ENCODE measurements at regions not wholly inside any gene's neighbourhood (a gene's known extent, or its start where the extent isn't known, plus 50 kb on each side); places are given as distances from the start of the nearest gene placed in this dataset.

GRCh38 chr4:138665851-138666250, 349.7 kb upstream of the NOCT start:
- DNase-seq (ENCODE audit: low read depth): no peak

GRCh38 chr4:138663883-138664282, 351.7 kb upstream of the NOCT start:
- no peak for DNase-seq (ENCODE audit: low read depth)

GRCh38 chr4:138659812-138660316, 355.7 kb upstream of the NOCT start:
- DNase-seq (ENCODE audit: low read depth): peak; percentile 77

GRCh38 chr4:138659037-138659811, 356.4 kb upstream of the NOCT start:
- DNase-seq (ENCODE audit: low read depth): no peak

- DNase-seq (ENCODE audit: low read depth): no peak
Observed at GRCh38 chr4:138658518-138658917, 357.1 kb upstream of the NOCT start.

- DNase-seq (ENCODE audit: low read depth): no peak
Observed at GRCh38 chr4:138656990-138657389, 358.6 kb upstream of the NOCT start.

- peak; percentile 94 for DNase-seq (ENCODE audit: low read depth)
Observed at GRCh38 chr4:138655985-138656384, 359.6 kb upstream of the NOCT start.

GRCh38 chr4:138655286-138655685, 360.3 kb upstream of the NOCT start:
- no peak for DNase-seq (ENCODE audit: low read depth)

GRCh38 chr4:138650929-138651448, 364.6 kb upstream of the NOCT start:
- DNase-seq (ENCODE audit: low read depth): peak; percentile 99

- DNase-seq (ENCODE audit: low read depth): no peak
Observed at GRCh38 chr4:138650495-138650894, 365.1 kb upstream of the NOCT start.

- DNase-seq (ENCODE audit: low read depth): peak; percentile 59
Observed at GRCh38 chr4:138647433-138647832, 368.1 kb upstream of the NOCT start.

- DNase-seq (ENCODE audit: low read depth): no peak
Observed at GRCh38 chr4:138646383-138646782, 369.2 kb upstream of the NOCT start.

GRCh38 chr4:138645289-138645688, 370.3 kb upstream of the NOCT start:
- peak; percentile 33 for DNase-seq (ENCODE audit: low read depth)

- no peak for DNase-seq (ENCODE audit: low read depth)
Observed at GRCh38 chr4:138644322-138644721, 371.3 kb upstream of the NOCT start.

GRCh38 chr4:138643827-138644226, 371.8 kb upstream of the NOCT start:
- DNase-seq (ENCODE audit: low read depth): no peak

- peak; percentile 49 for DNase-seq (ENCODE audit: low read depth)
Observed at GRCh38 chr4:138639018-138639741, 376.4 kb upstream of the NOCT start.

GRCh38 chr4:138636781-138637180, 378.8 kb upstream of the NOCT start:
- DNase-seq (ENCODE audit: low read depth): no peak

GRCh38 chr4:138634915-138635314, 380.7 kb upstream of the NOCT start:
- no peak for DNase-seq (ENCODE audit: low read depth)

- no peak for DNase-seq (ENCODE audit: low read depth)
Observed at GRCh38 chr4:138633580-138633904, 382.0 kb upstream of the NOCT start.

- no peak for DNase-seq (ENCODE audit: low read depth)
Observed at GRCh38 chr4:138632856-138633579, 382.6 kb upstream of the NOCT start.

- no peak for DNase-seq (ENCODE audit: low read depth)
Observed at GRCh38 chr4:138630666-138631065, 384.9 kb upstream of the NOCT start.

- no peak for DNase-seq (ENCODE audit: low read depth)
Observed at GRCh38 chr4:138629669-138630068, 385.9 kb upstream of the NOCT start.

Measured in renal cortical epithelial cell (primary cell).